ENCODE measurements at regions not wholly inside any gene's neighbourhood (a gene's known extent, or its start where the extent isn't known, plus 50 kb on each side); places are given as distances from the start of the nearest gene placed in this dataset.

- H2AFZ ChIP-seq (ENCODE audit: low read depth, low read length), result no peak overlapping the region
- CTCF ChIA-PET, result no interaction called here
- FAIRE-seq (no peak), DNase-seq (ENCODE audit: low read depth, low spot score) (no peak)
- POLR2A ChIA-PET, result no interaction called here
- no peak overlapping the region for H3K4me2 ChIP-seq (ENCODE audit: insufficient read depth, low read length)
- no TSS peak for BruUV-seq (replicated peaks)
- H4K20me1 ChIP-seq (replicated peaks; ENCODE audit: control insufficient read depth, extremely low read depth, insufficient read depth, low read length), result no peaks in the 10 kb centered on the region
- H3K9ac ChIP-seq (replicated peaks; ENCODE audit: extremely low read depth, insufficient read depth, low read length), result no peak overlapping the region
- no peak overlapping the region for H3K4me3 ChIP-seq (replicated peaks in 1 of 3; ENCODE audit: insufficient read depth in 1 of 3, low read depth in 1 of 3, low read length in 3 of 3)
- H3K27ac ChIP-seq (ENCODE audit: insufficient read depth, low read depth, low read length), result no peak overlapping the region
- TF ChIP-seq MYC (IDR thresholded peaks at IDR 0.05; ENCODE audit: low read depth, low read length) (no peak), FOS (IDR thresholded peaks at IDR 0.05; ENCODE audit: borderline replicate concordance, insufficient read depth, low read length) (no peak), CTCF (IDR thresholded peaks at IDR 0.05; ENCODE audit: extremely low read depth in 1 of 2, insufficient read depth in 1 of 2, low read depth in 1 of 2, low read length in 2 of 2) (no peak), MAX (IDR thresholded peaks at IDR 0.05; ENCODE audit: insufficient read depth, insufficient read length) (no peak)
- H3K9me3 ChIP-seq (replicated peaks; ENCODE audit: control insufficient read depth, insufficient read depth, low read length), result peaks cover 1% of the 10 kb centered on the region
- intact Hi-C loops (cut with micrococcal nuclease) (no loop called here), dilution Hi-C loops (cut with MboI; ENCODE audit: extremely low pct_ligation_motif_present, low sequenced_read_pairs) (no loop called here)
- no peaks in the 10 kb centered on the region for H3K79me2 ChIP-seq (ENCODE audit: control insufficient read depth, insufficient read depth, low read length)
- no peaks in the 10 kb centered on the region for H3K36me3 ChIP-seq (ENCODE audit: control insufficient read depth in 2 of 2, extremely low read depth in 1 of 2, insufficient read depth in 2 of 2, low read length in 2 of 2)
- H3K9me1 ChIP-seq (replicated peaks; ENCODE audit: control insufficient read depth, extremely low read depth, insufficient read depth, low read length), result no peaks in the 10 kb centered on the region
- H3K27me3 ChIP-seq (ENCODE audit: control insufficient read depth in 2 of 2, insufficient read depth in 2 of 2, low read length in 2 of 2), result no peaks in the 10 kb centered on the region
- no peaks in the 10 kb centered on the region for H3K4me1 ChIP-seq (ENCODE audit: control insufficient read depth, extremely low read depth, insufficient read depth, low read length)
These were observed 333.7 kb upstream of the SHH start for GRCh38 chr7:156145996-156146395.

- ChIA-PET CTCF (no interaction called here), POLR2A (no interaction called here)
- Histone ChIP-seq H3K4me1 (ENCODE audit: control insufficient read depth, extremely low read depth, insufficient read depth, low read length) (no peaks in the 10 kb centered on the region), H3K4me3 (replicated peaks in 1 of 3; ENCODE audit: insufficient read depth in 1 of 3, low read depth in 1 of 3, low read length in 3 of 3) (no peak overlapping the region), H3K27ac (ENCODE audit: insufficient read depth, low read depth, low read length) (no peak overlapping the region), H3K9me3 (replicated peaks; ENCODE audit: control insufficient read depth, insufficient read depth, low read length) (peaks cover 1% of the 10 kb centered on the region), H3K79me2 (ENCODE audit: control insufficient read depth, insufficient read depth, low read length) (no peaks in the 10 kb centered on the region), H2AFZ (ENCODE audit: low read depth, low read length) (no peak overlapping the region), H3K27me3 (ENCODE audit: control insufficient read depth in 2 of 2, insufficient read depth in 2 of 2, low read length in 2 of 2) (no peaks in the 10 kb centered on the region), H3K4me2 (ENCODE audit: insufficient read depth, low read length) (no peak overlapping the region), H3K36me3 (ENCODE audit: control insufficient read depth in 2 of 2, extremely low read depth in 1 of 2, insufficient read depth in 2 of 2, low read length in 2 of 2) (no peaks in the 10 kb centered on the region), H3K9me1 (replicated peaks; ENCODE audit: control insufficient read depth, extremely low read depth, insufficient read depth, low read length) (no peaks in the 10 kb centered on the region), H3K9ac (replicated peaks; ENCODE audit: extremely low read depth, insufficient read depth, low read length) (no peak overlapping the region), H4K20me1 (replicated peaks; ENCODE audit: control insufficient read depth, extremely low read depth, insufficient read depth, low read length) (no peaks in the 10 kb centered on the region)
- DNase-seq (ENCODE audit: low read depth, low spot score), result no peak
- intact Hi-C loops (cut with micrococcal nuclease), result no loop called here
- no TSS peak for BruUV-seq (replicated peaks)
- no peak for FAIRE-seq
- dilution Hi-C loops (cut with MboI; ENCODE audit: extremely low pct_ligation_motif_present, low sequenced_read_pairs), result no loop called here
- no peak for TF ChIP-seq FOS (IDR thresholded peaks at IDR 0.05; ENCODE audit: borderline replicate concordance, insufficient read depth, low read length)
- TF ChIP-seq CTCF (IDR thresholded peaks at IDR 0.05; ENCODE audit: extremely low read depth in 1 of 2, insufficient read depth in 1 of 2, low read depth in 1 of 2, low read length in 2 of 2), result no peak
- TF ChIP-seq MAX (IDR thresholded peaks at IDR 0.05; ENCODE audit: insufficient read depth, insufficient read length), result no peak
- TF ChIP-seq GATA2 (IDR thresholded peaks at IDR 0.05; ENCODE audit: insufficient read depth, insufficient read length, low read depth, low read length), result no peak
- no peak for TF ChIP-seq MYC (IDR thresholded peaks at IDR 0.05; ENCODE audit: low read depth, low read length)
- TF ChIP-seq POLR2A (IDR thresholded peaks at IDR 0.05; ENCODE audit: low read depth, low read length), result no peak
- no peak for TF ChIP-seq EZH2 (IDR thresholded peaks at IDR 0.05; ENCODE audit: borderline replicate concordance, low read depth, low read length, severe bottlenecking)
- TF ChIP-seq JUN (IDR thresholded peaks at IDR 0.05; ENCODE audit: borderline replicate concordance, insufficient read depth, insufficient read length, low read depth), result no peak
- no peak for TF ChIP-seq POLR2AphosphoS5 (IDR thresholded peaks at IDR 0.05; ENCODE audit: insufficient read depth, low read depth, low read length)
These were observed 332.9 kb upstream of the SHH start for GRCh38 chr7:156145184-156145583.
